GM12878 (cell line): ENCODE measurements at regions not wholly inside any gene's neighbourhood (a gene's known extent, or its start where the extent isn't known, plus 50 kb on each side); places are given as distances from the start of the nearest gene placed in this dataset.

Experiments used
- ATAC-seq: fragments of 200-7000 bp; cut with Tn5 transposase; 3 replicates; pipeline ENCODE4 v1.9.1; 2020; ENCODE audit warnings: mild to moderate bottlenecking, moderate library complexity
- BruUV-seq: library from RNA; stranded (reverse); fragments of 400-500 nt; replicated peaks from 2 replicates; lab custom pipeline; 2021; lab: Mats Ljungman, UMichigan
- CTCF ChIA-PET: fragments of 300-600 bp; sonication (Branson Sonifier 250); formaldehyde crosslinking; extraction: SDS; loops from one replicate; lab custom pipeline; 2021; ENCODE audit warnings: inconsistent platforms; lab: Yijun Ruan, JAX
- POLR2A ChIA-PET: fragments of 350-600 bp; formaldehyde crosslinking; extraction: SDS; loops from one replicate; lab custom pipeline; 2021; ENCODE audit warnings: inconsistent platforms; lab: Charles Lee
- RAD21 ChIA-PET: fragments of 300-600 bp; sonication (Branson Sonifier 250); formaldehyde crosslinking; loops from one replicate; lab custom pipeline; 2023; ENCODE audit warnings: antibody characterized with exemption; ENCODE audit not compliant: unreplicated experiment; lab: Charles Lee
- SMC1A ChIA-PET: fragments of 300-600 bp; sonication (Branson Sonifier 250); formaldehyde crosslinking; loops from one replicate; lab custom pipeline; 2023; ENCODE audit not compliant: unreplicated experiment, uncharacterized antibody; lab: Charles Lee
- DNase-seq: peaks from one replicate; pipeline ENCODE4 v3.0.0-alpha.2; 2011; ENCODE audit warnings: low read depth, low spot score
- FAIRE-seq: peaks from 3 replicates; lab custom pipeline; 2011; peaks lifted over from hg19 to GRCh38; lab: Jason Lieb, UNC
- H2AFZ ChIP-seq: 2 replicates; pipeline ENCODE4 v1.6.0; 2011; ENCODE audit warnings: low read depth, low read length, control low read depth; ENCODE audit not compliant: control insufficient read depth
- H3K27ac ChIP-seq: 2 replicates; pipeline ENCODE4 v1.5.1; 2011; ENCODE audit warnings: control low read depth; ENCODE audit not compliant: control insufficient read depth, insufficient read depth
- H3K27me3 ChIP-seq, 2 experiments: replicated peaks in 1 of 2; 2 replicates each; pipeline versions ENCODE4 v1.6.0 to v1.6.1; 2011; ENCODE audit warnings: low read length in 1 of 2; ENCODE audit not compliant: control insufficient read depth in 2 of 2, insufficient read depth in 2 of 2
- H3K36me3 ChIP-seq, 2 experiments: 2 replicates each; pipeline ENCODE4 v1.5.1; 2011; ENCODE audit warnings: low read length in 1 of 2; ENCODE audit not compliant: control insufficient read depth in 2 of 2, insufficient read depth in 2 of 2
- H3K4me1 ChIP-seq: 2 replicates; pipeline ENCODE4 v1.6.1; 2011; ENCODE audit warnings: mild to moderate bottlenecking, low read length, moderate library complexity, mixed read lengths; ENCODE audit not compliant: control insufficient read depth, insufficient read depth
- H3K4me2 ChIP-seq: 2 replicates; pipeline ENCODE4 v1.6.0; 2011; ENCODE audit warnings: control low read depth; ENCODE audit not compliant: control insufficient read depth, insufficient read depth
- H3K4me3 ChIP-seq: fragments of 200-600 bp; sonication (generic); 2 replicates; pipeline ENCODE4 v1.5.1; 2016
- H3K79me2 ChIP-seq: 2 replicates; pipeline ENCODE4 v1.6.0; 2011; ENCODE audit warnings: low read length; ENCODE audit not compliant: control insufficient read depth, insufficient read depth
- H3K9ac ChIP-seq: 2 replicates; pipeline ENCODE4 v1.8.0; 2011; ENCODE audit warnings: low read length, control low read depth, mixed read lengths; ENCODE audit not compliant: control insufficient read depth, insufficient read depth
- H3K9me3 ChIP-seq: replicated peaks from 3 replicates; pipeline ENCODE4 v1.5.1; 2011; ENCODE audit warnings: mild to moderate bottlenecking, low read length; ENCODE audit not compliant: control insufficient read depth, insufficient read depth
- H4K20me1 ChIP-seq: 2 replicates; pipeline ENCODE4 v1.6.0; 2011; ENCODE audit not compliant: control insufficient read depth, insufficient read depth
- CBX5 ChIP-seq: sonication (generic); IDR thresholded peaks from 2 replicates; pipeline ENCODE4 v1.6.1; 2016; ENCODE audit warnings: low read depth, moderate library complexity, mild to moderate bottlenecking, inconsistent platforms
- DPF2 ChIP-seq: fragments of 450-650 bp; IDR thresholded peaks from 2 replicates; pipeline ENCODE4 v1.6.1; 2017; ENCODE audit warnings: mild to moderate bottlenecking
- FOXK2 ChIP-seq: fragments of 450-650 bp; IDR thresholded peaks from 2 replicates; pipeline ENCODE4 v1.6.1; 2017; ENCODE audit warnings: mild to moderate bottlenecking, moderate library complexity
- IKZF2 ChIP-seq, 2 experiments: fragments of 450-650 bp; IDR thresholded peaks; 2 replicates each; pipeline ENCODE4 v1.6.1; 2017; ENCODE audit warnings: mild to moderate bottlenecking in 2 of 2, moderate library complexity in 2 of 2
- NR2F1 ChIP-seq: fragments of 450-650 bp; conservative IDR thresholded peaks from 2 replicates; pipeline ENCODE4 v1.6.1; 2017; ENCODE audit warnings: mild to moderate bottlenecking
- PML ChIP-seq: IDR thresholded peaks from 2 replicates; pipeline ENCODE4 v1.6.1; 2012; ENCODE audit warnings: low read length, inconsistent platforms
- WGBS: methylation state at CpG from one replicate; pipeline ENCODE4 v1.1.6; 2016; ENCODE audit warnings: low lambda C conversion rate; ENCODE audit not compliant: insufficient replicate concordance, insufficient coverage; ENCODE audit errors: missing lambda C conversion rate; 5-methylcytosine and 5-hydroxymethylcytosine counted together
- in situ Hi-C: fragments of 300-500 bp; cut with MboI; formaldehyde crosslinking; loops from 9 replicates; pipeline ENCODE4 v1.14.3; 2018; ENCODE audit warnings: mixed read lengths
- intact Hi-C: fragments of 100-400 bp; cut with micrococcal nuclease; formaldehyde crosslinking; loops from one replicate; pipeline ENCODE4 v1.14.2; 2022; ENCODE audit not compliant: unreplicated experiment
- TF ChIP-seq, protein P1 (sequence below): IDR thresholded peaks from 2 replicates; pipeline ENCODE4 v1.6.1; 2012; ENCODE audit warnings: low read length, inconsistent platforms
- TF ChIP-seq, protein P2 (sequence below): IDR thresholded peaks from 2 replicates; pipeline ENCODE4 v1.6.1; 2012; ENCODE audit warnings: improper control_type of control experiment, low read depth, low read length; ENCODE audit not compliant: insufficient replicate concordance
- TF ChIP-seq, protein P3 (sequence below): IDR thresholded peaks from 2 replicates; pipeline ENCODE4 v1.6.1; 2011; ENCODE audit warnings: low read depth, mild to moderate bottlenecking, low read length, moderate library complexity, borderline replicate concordance; ENCODE audit errors: extremely low read depth
- TF ChIP-seq, protein P4 (sequence below): fragments of 450-650 bp; formaldehyde crosslinking; IDR thresholded peaks from 2 replicates; pipeline ENCODE4 v1.4.0; 2022; ENCODE audit warnings: mild to moderate bottlenecking, moderate library complexity

DNA sequence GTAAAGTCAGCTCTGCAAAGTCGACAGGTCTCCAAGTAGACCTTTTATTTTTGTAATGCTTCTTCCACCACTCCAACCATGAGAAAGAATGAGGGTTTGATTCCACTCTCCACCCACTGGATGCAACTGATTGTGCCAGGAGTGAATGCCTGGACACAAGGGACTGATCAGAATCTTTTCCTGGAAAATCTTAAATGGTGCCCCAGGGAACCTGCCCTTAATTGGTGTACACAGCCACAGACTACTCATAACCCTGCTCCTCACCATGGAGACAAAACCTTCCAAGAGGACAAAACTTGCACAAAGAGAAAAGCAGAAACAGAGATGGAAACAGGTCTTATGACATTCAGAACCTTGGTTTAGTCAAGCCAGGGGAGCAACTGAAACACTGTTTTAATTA lies 208.6 kb upstream of the BRINP1 start:
- WGBS, result 29% methylated on average over 1 of the region's 1 CpG
- ChIA-PET POLR2A (no interaction called here), RAD21 (no interaction called here)
- Histone ChIP-seq H3K79me2 (no peaks in the 10 kb centered on the region), H3K9ac (no peak overlapping the region), H3K27ac (no peak overlapping the region), H2AFZ (no peak overlapping the region), H3K27me3 (no peaks in the 10 kb centered on the region), H4K20me1 (no peaks in the 10 kb centered on the region), H3K4me1 (no peaks in the 10 kb centered on the region), H3K4me3 (no peak overlapping the region), H3K36me3 (no peaks in the 10 kb centered on the region), H3K4me2 (no peak overlapping the region)
- ATAC-seq, result no peak
- no peak for DNase-seq
- in situ Hi-C loops, result no loop called here
- no peak for FAIRE-seq
- BruUV-seq, result no TSS peak
- TF ChIP-seq, protein P1, sequence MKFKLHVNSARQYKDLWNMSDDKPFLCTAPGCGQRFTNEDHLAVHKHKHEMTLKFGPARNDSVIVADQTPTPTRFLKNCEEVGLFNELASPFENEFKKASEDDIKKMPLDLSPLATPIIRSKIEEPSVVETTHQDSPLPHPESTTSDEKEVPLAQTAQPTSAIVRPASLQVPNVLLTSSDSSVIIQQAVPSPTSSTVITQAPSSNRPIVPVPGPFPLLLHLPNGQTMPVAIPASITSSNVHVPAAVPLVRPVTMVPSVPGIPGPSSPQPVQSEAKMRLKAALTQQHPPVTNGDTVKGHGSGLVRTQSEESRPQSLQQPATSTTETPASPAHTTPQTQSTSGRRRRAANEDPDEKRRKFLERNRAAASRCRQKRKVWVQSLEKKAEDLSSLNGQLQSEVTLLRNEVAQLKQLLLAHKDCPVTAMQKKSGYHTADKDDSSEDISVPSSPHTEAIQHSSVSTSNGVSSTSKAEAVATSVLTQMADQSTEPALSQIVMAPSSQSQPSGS, result no peak
- TF ChIP-seq, protein P2, sequence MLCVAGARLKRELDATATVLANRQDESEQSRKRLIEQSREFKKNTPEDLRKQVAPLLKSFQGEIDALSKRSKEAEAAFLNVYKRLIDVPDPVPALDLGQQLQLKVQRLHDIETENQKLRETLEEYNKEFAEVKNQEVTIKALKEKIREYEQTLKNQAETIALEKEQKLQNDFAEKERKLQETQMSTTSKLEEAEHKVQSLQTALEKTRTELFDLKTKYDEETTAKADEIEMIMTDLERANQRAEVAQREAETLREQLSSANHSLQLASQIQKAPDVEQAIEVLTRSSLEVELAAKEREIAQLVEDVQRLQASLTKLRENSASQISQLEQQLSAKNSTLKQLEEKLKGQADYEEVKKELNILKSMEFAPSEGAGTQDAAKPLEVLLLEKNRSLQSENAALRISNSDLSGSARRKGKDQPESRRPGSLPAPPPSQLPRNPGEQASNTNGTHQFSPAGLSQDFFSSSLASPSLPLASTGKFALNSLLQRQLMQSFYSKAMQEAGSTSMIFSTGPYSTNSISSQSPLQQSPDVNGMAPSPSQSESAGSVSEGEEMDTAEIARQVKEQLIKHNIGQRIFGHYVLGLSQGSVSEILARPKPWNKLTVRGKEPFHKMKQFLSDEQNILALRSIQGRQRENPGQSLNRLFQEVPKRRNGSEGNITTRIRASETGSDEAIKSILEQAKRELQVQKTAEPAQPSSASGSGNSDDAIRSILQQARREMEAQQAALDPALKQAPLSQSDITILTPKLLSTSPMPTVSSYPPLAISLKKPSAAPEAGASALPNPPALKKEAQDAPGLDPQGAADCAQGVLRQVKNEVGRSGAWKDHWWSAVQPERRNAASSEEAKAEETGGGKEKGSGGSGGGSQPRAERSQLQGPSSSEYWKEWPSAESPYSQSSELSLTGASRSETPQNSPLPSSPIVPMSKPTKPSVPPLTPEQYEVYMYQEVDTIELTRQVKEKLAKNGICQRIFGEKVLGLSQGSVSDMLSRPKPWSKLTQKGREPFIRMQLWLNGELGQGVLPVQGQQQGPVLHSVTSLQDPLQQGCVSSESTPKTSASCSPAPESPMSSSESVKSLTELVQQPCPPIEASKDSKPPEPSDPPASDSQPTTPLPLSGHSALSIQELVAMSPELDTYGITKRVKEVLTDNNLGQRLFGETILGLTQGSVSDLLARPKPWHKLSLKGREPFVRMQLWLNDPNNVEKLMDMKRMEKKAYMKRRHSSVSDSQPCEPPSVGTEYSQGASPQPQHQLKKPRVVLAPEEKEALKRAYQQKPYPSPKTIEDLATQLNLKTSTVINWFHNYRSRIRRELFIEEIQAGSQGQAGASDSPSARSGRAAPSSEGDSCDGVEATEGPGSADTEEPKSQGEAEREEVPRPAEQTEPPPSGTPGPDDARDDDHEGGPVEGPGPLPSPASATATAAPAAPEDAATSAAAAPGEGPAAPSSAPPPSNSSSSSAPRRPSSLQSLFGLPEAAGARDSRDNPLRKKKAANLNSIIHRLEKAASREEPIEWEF, result no peak
- TF ChIP-seq CBX5 (no peak), DPF2 (no peak), FOXK2 (no peak), PML (no peak), IKZF2 (IDR thresholded peaks at IDR 0.05) (no peak), NR2F1 (no peak)
- TF ChIP-seq, protein P3, sequence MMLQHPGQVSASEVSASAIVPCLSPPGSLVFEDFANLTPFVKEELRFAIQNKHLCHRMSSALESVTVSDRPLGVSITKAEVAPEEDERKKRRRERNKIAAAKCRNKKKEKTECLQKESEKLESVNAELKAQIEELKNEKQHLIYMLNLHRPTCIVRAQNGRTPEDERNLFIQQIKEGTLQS, result no peak
- TF ChIP-seq, protein P4, sequence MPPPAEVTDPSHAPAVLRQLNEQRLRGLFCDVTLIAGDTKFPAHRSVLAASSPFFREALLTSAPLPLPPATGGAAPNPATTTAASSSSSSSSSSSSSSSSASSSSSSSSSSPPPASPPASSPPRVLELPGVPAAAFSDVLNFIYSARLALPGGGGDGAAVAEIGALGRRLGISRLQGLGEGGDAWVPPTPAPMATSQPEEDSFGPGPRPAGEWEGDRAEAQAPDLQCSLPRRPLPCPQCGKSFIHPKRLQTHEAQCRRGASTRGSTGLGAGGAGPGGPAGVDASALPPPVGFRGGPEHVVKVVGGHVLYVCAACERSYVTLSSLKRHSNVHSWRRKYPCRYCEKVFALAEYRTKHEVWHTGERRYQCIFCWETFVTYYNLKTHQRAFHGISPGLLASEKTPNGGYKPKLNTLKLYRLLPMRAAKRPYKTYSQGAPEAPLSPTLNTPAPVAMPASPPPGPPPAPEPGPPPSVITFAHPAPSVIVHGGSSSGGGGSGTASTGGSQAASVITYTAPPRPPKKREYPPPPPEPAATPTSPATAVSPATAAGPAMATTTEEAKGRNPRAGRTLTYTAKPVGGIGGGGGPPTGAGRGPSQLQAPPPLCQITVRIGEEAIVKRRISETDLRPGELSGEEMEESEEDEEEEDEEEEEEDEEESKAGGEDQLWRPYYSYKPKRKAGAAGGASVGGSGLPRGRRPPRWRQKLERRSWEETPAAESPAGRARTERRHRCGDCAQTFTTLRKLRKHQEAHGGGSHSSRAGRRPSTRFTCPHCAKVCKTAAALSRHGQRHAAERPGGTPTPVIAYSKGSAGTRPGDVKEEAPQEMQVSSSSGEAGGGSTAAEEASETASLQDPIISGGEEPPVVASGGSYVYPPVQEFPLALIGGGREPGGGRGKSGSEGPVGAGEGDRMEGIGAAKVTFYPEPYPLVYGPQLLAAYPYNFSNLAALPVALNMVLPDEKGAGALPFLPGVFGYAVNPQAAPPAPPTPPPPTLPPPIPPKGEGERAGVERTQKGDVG (CRISPR knock-in tag), result no peak
- TF ChIP-seq, all 136 proteins: peak for 0
- intact Hi-C loops, result no loop called here
- no peaks in the 10 kb centered on the region for H3K9me3 ChIP-seq
- ChIA-PET SMC1A (no interaction called here), CTCF (no interaction called here)
